H1 (cell line): ENCODE measurements at regions not wholly inside any gene's neighbourhood (a gene's known extent, or its start where the extent isn't known, plus 50 kb on each side); places are given as distances from the start of the nearest gene placed in this dataset.

Experiments
- GABPA ChIP-seq: IDR thresholded peaks from 2 replicates; pipeline ENCODE4 v1.6.1; 2011; ENCODE audit warnings: mild to moderate bottlenecking, low read length, moderate library complexity, borderline replicate concordance; ENCODE audit not compliant: insufficient read depth

- TF ChIP-seq GABPA: no peak
- TF ChIP-seq, all 59 proteins: peak for 2
Observed at GRCh38 chr4:23161787-23162186, 469.1 kb downstream of the GBA3 start (continued).
